ENCODE measurements at regions not wholly inside any gene's neighbourhood (a gene's known extent, or its start where the extent isn't known, plus 50 kb on each side); places are given as distances from the start of the nearest gene placed in this dataset.

DNA sequence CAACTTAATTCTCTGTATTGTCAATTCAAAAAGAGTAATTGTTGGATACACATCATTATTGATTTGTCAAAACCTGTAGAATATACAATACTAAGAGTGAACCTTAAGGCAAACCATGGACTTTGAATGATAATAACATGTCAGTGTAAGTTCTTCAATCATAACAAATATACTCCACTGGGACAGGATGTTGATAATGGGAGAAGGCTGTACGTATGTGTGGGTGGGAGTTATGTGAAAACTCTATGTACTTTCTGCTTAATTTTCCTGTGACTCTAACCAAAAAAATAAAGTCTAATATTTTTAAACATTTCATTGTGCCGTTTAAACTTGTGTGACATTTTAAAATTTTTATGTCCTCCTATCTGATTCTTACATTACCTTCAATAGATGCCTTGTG lies 526.7 kb downstream of the SUCLA2 start:
- no peaks in the 10 kb centered on the region for H4K20me1 ChIP-seq (ENCODE audit: insufficient read depth, low read length)
- H3K4me3 Mint-ChIP-seq = no peak overlapping the region

GRCh38 chr13:47472516-47472915 lies 528.6 kb downstream of the SUCLA2 start:
- no peak overlapping the region for H3K9ac ChIP-seq (ENCODE audit: insufficient read depth, low read length, poor library complexity, severe bottlenecking)
- no peaks in the 10 kb centered on the region for H3K9me3 ChIP-seq (replicated peaks in 1 of 2; ENCODE audit: control insufficient read depth in 1 of 2, insufficient read depth in 1 of 2, low read length in 2 of 2)
- H3K4me3 Mint-ChIP-seq = no peak overlapping the region
- no peaks in the 10 kb centered on the region for H3K27me3 ChIP-seq (ENCODE audit: control insufficient read depth in 2 of 2, insufficient read depth in 2 of 2, low read length in 2 of 2)
- no peak overlapping the region for H3K4me3 ChIP-seq (replicated peaks in 1 of 3; ENCODE audit: low read depth in 2 of 3, low read length in 3 of 3)
- no CpG with 5 or more reads among the region's 2 CpGs for WGBS (ENCODE audit: insufficient coverage)
- peaks cover 0 to 5% of the 10 kb centered on the region in 2 donors for H3K4me1 ChIP-seq (ENCODE audit: control insufficient read depth in 1 of 2, insufficient read depth in 2 of 2, low read length in 2 of 2)
- H3K4me2 ChIP-seq (replicated peaks; ENCODE audit: extremely low read depth, low read length, poor library complexity, severe bottlenecking) = no peak overlapping the region
- TF ChIP-seq CTCF (IDR thresholded peaks at IDR 0.05) = no peak
- no peaks in the 10 kb centered on the region for H3K36me3 ChIP-seq (replicated peaks in 1 of 2; ENCODE audit: control insufficient read depth in 1 of 2, insufficient read depth in 2 of 2, low read length in 2 of 2)
- intact Hi-C loops (cut with micrococcal nuclease) = no loop called here
- H3K27ac ChIP-seq (ENCODE audit: low read depth in 1 of 2, low read length in 2 of 2) = no peak overlapping the region
- H2AFZ ChIP-seq (ENCODE audit: insufficient read depth, low read depth, low read length, poor library complexity, severe bottlenecking) = no peak overlapping the region
- no peaks in the 10 kb centered on the region for H3K36me3 Mint-ChIP-seq
- H3K79me2 ChIP-seq (ENCODE audit: insufficient read depth, low read length) = no peaks in the 10 kb centered on the region
- no peak for DNase-seq
- H4K20me1 ChIP-seq (ENCODE audit: insufficient read depth, low read length) = no peaks in the 10 kb centered on the region
- peaks cover 0 to 2% (median 2%) of the 10 kb centered on the region in 3 donors for H3K27me3 Mint-ChIP-seq (ENCODE audit: low read depth in 3 of 3)
- H3K4me1 Mint-ChIP-seq = peaks cover 11% of the 10 kb centered on the region
- peaks cover 2 to 7% (median 3%) of the 10 kb centered on the region in 7 donors for H3K9me3 Mint-ChIP-seq
- H3K27ac Mint-ChIP-seq = no peak overlapping the region

More for the DNA sequence above, 526.7 kb downstream of the SUCLA2 start:
- Mint-ChIP-seq H3K27me3 (ENCODE audit: low read depth in 3 of 3) (peaks cover 0 to 2% (median 2%) of the 10 kb centered on the region in 3 donors), H3K36me3 (no peaks in the 10 kb centered on the region), H3K9me3 (peaks cover 0 to 2% (median 0%) of the 10 kb centered on the region in 7 donors), H3K4me1 (peaks cover 22% of the 10 kb centered on the region), H3K27ac (no peak overlapping the region)
- no peak for TF ChIP-seq CTCF (IDR thresholded peaks at IDR 0.05)
- Histone ChIP-seq H3K27me3 (ENCODE audit: control insufficient read depth in 2 of 2, insufficient read depth in 2 of 2, low read length in 2 of 2) (no peaks in the 10 kb centered on the region), H3K79me2 (ENCODE audit: insufficient read depth, low read length) (no peaks in the 10 kb centered on the region), H3K4me2 (replicated peaks; ENCODE audit: extremely low read depth, low read length, poor library complexity, severe bottlenecking) (no peak overlapping the region), H3K9me3 (replicated peaks in 1 of 2; ENCODE audit: control insufficient read depth in 1 of 2, insufficient read depth in 1 of 2, low read length in 2 of 2) (no peaks in the 10 kb centered on the region), H3K4me3 (replicated peaks in 1 of 3; ENCODE audit: low read depth in 2 of 3, low read length in 3 of 3) (no peak overlapping the region), H3K27ac (ENCODE audit: low read depth in 1 of 2, low read length in 2 of 2) (no peak overlapping the region), H3K4me1 (ENCODE audit: control insufficient read depth in 1 of 2, insufficient read depth in 2 of 2, low read length in 2 of 2) (peaks cover 6 to 12% of the 10 kb centered on the region in 2 donors), H3K36me3 (replicated peaks in 1 of 2; ENCODE audit: control insufficient read depth in 1 of 2, insufficient read depth in 2 of 2, low read length in 2 of 2) (no peaks in the 10 kb centered on the region), H2AFZ (ENCODE audit: insufficient read depth, low read depth, low read length, poor library complexity, severe bottlenecking) (no peak overlapping the region), H3K9ac (ENCODE audit: insufficient read depth, low read length, poor library complexity, severe bottlenecking) (no peak overlapping the region)
- intact Hi-C loops (cut with micrococcal nuclease) = no loop called here
- no CpG with 5 or more reads among the region's 2 CpGs for WGBS (ENCODE audit: insufficient coverage)
- DNase-seq = no peak
